H1 (cell line): ENCODE measurements at regions not wholly inside any gene's neighbourhood (a gene's known extent, or its start where the extent isn't known, plus 50 kb on each side); places are given as distances from the start of the nearest gene placed in this dataset.

ENCODE experiments used
- CTCF ChIA-PET: fragments of 300-600 bp; sonication (Branson Sonifier 250); formaldehyde crosslinking; loops from one replicate; lab custom pipeline; 2021; ENCODE audit not compliant: partially characterized antibody; lab: Charles Lee
- POLR2A ChIA-PET: fragments of 300-600 bp; sonication (Branson Sonifier 250); formaldehyde crosslinking; loops from one replicate; lab custom pipeline; 2021; ENCODE audit warnings: inconsistent platforms; ENCODE audit not compliant: partially characterized antibody; lab: Charles Lee
- DNase-seq, 2 experiments: peaks; one replicate each; pipeline versions ENCODE4 v3.0.0 to v3.0.0-alpha.2; 2010 to 2022; ENCODE audit warnings: low spot score in 2 of 2, low read depth in 1 of 2, mixed read lengths in 1 of 2
- FAIRE-seq: peaks from 2 replicates; lab custom pipeline; 2011; peaks lifted over from hg19 to GRCh38; lab: Jason Lieb, UNC
- H2AFZ ChIP-seq: 2 replicates; pipeline ENCODE4 v1.8.1; 2012; ENCODE audit warnings: low read length, inconsistent platforms
- H2AK5ac ChIP-seq: 2 replicates; pipeline ENCODE4 v1.6.1; 2013; ENCODE audit warnings: low read depth, low read length
- H2BK120ac ChIP-seq: replicated peaks from 2 replicates; pipeline ENCODE3; 2013; ENCODE audit warnings: low read depth, low read length, inconsistent platforms
- H2BK12ac ChIP-seq: 2 replicates; pipeline ENCODE4 v1.6.1; 2013; ENCODE audit warnings: low read depth, low read length
- H2BK15ac ChIP-seq: 2 replicates; pipeline ENCODE4 v1.6.1; 2013; ENCODE audit warnings: low read length
- H2BK20ac ChIP-seq: 2 replicates; pipeline ENCODE4 v1.6.1; 2013; ENCODE audit warnings: low read length
- H2BK5ac ChIP-seq: 2 replicates; pipeline ENCODE4 v1.6.1; 2013; ENCODE audit warnings: low read depth, low read length
- H3K14ac ChIP-seq: 2 replicates; pipeline ENCODE4 v1.6.1; 2013; ENCODE audit warnings: inconsistent platforms; ENCODE audit not compliant: insufficient read length
- H3K18ac ChIP-seq: 2 replicates; pipeline ENCODE4 v1.6.1; 2013; ENCODE audit warnings: low read length; ENCODE audit errors: extremely low read depth
- H3K23ac ChIP-seq: 2 replicates; pipeline ENCODE4 v1.6.1; 2013; ENCODE audit warnings: inconsistent platforms; ENCODE audit not compliant: insufficient read length
- H3K23me2 ChIP-seq: 2 replicates; pipeline ENCODE4 v1.6.1; 2013; ENCODE audit warnings: low read depth, low read length
- H3K27ac ChIP-seq: 2 replicates; pipeline ENCODE4 v1.6.1; 2011; ENCODE audit warnings: low read depth, low read length, inconsistent platforms
- H3K27me3 ChIP-seq, 4 experiments: replicated peaks in 1 of 4; 1 replicate in 1 of 4; 2 replicates in 3 of 4; pipeline versions ENCODE4 v1.6.1 to v1.8.1; 2011 to 2013; ENCODE audit warnings: low read length in 3 of 4, mild to moderate bottlenecking in 3 of 4, inconsistent platforms in 2 of 4, mixed read lengths in 2 of 4, moderate library complexity in 1 of 4; ENCODE audit not compliant: control insufficient read depth in 3 of 4, insufficient read depth in 3 of 4; ENCODE audit errors: extremely low read depth in 1 of 4
- H3K36me3 ChIP-seq, 4 experiments: 2 replicates each; pipeline versions ENCODE4 v1.6.1 to v1.8.1; 2011 to 2013; ENCODE audit warnings: mild to moderate bottlenecking in 4 of 4, low read length in 3 of 4, moderate library complexity in 2 of 4, control low read depth in 1 of 4, inconsistent platforms in 1 of 4; ENCODE audit not compliant: insufficient read depth in 4 of 4, control insufficient read depth in 2 of 4
- H3K4ac ChIP-seq: replicated peaks from 2 replicates; pipeline ENCODE3; 2013; ENCODE audit warnings: low read length, low read depth, mixed read lengths, inconsistent platforms; ENCODE audit not compliant: insufficient read length
- H3K4me1 ChIP-seq, 4 experiments: replicated peaks in 1 of 4; 1 replicate in 1 of 4; 2 replicates in 3 of 4; pipeline versions ENCODE4 v1.6.1 to v1.8.1; 2011 to 2013; ENCODE audit warnings: low read length in 3 of 4, inconsistent platforms in 2 of 4, mixed read lengths in 1 of 4; ENCODE audit not compliant: insufficient read depth in 4 of 4, control insufficient read depth in 3 of 4
- H3K4me2 ChIP-seq, 2 experiments: 2 replicates each; pipeline versions ENCODE4 v1.6.1 to v1.8.1; 2011 to 2013; ENCODE audit warnings: low read depth in 2 of 2, low read length in 2 of 2, control low read depth in 1 of 2, inconsistent platforms in 1 of 2, mild to moderate bottlenecking in 1 of 2; ENCODE audit not compliant: insufficient read depth in 1 of 2
- H3K4me3 ChIP-seq, 4 experiments: fragments of 200-600, 300-600 bp in 1 of 4; sonication (generic), shearing (Covaris generic), sonication (Bioruptor Twin) in 1 of 4; 2 replicates each; pipeline versions ENCODE4 v1.5.1 to v1.8.1; 2011 to 2016; ENCODE audit warnings: low read length in 4 of 4, low read depth in 3 of 4, control low read depth in 2 of 4, inconsistent platforms in 2 of 4, mild to moderate bottlenecking in 2 of 4, mixed read lengths in 1 of 4, moderate library complexity in 1 of 4; ENCODE audit not compliant: insufficient read depth in 2 of 4; ENCODE audit errors: extremely low read depth in 1 of 4
- H3K56ac ChIP-seq: replicated peaks from 2 replicates; pipeline ENCODE3; 2013; ENCODE audit warnings: low read depth, mild to moderate bottlenecking, mixed read lengths, low read length, inconsistent platforms; ENCODE audit not compliant: insufficient read length
- H3K79me1 ChIP-seq: 2 replicates; pipeline ENCODE4 v1.6.1; 2013; ENCODE audit warnings: low read depth, low read length, control low read depth
- H3K79me2 ChIP-seq, 2 experiments: 2 replicates each; pipeline versions ENCODE4 v1.6.1 to v1.8.1; 2012 to 2013; ENCODE audit warnings: low read length in 2 of 2, mild to moderate bottlenecking in 2 of 2, inconsistent platforms in 1 of 2; ENCODE audit not compliant: insufficient read depth in 2 of 2, control insufficient read depth in 1 of 2
- H3K9ac ChIP-seq, 4 experiments: replicated peaks in 1 of 4; 1 replicate in 1 of 4; 2 replicates in 3 of 4; pipeline versions ENCODE4 v1.6.1 to v1.8.1; 2011 to 2013; ENCODE audit warnings: low read depth in 3 of 4, low read length in 3 of 4, control low read depth in 2 of 4, mild to moderate bottlenecking in 2 of 4, moderate library complexity in 2 of 4, inconsistent platforms in 1 of 4; ENCODE audit errors: extremely low read depth in 1 of 4
- H3K9me3 ChIP-seq, 2 experiments: 2 replicates each; pipeline versions ENCODE4 v1.6.1 to v1.8.1; 2012 to 2013; ENCODE audit warnings: mild to moderate bottlenecking in 2 of 2, moderate library complexity in 2 of 2, control low read depth in 1 of 2, inconsistent platforms in 1 of 2, low read depth in 1 of 2, low read length in 1 of 2, mixed read lengths in 1 of 2; ENCODE audit not compliant: insufficient read depth in 2 of 2
- H4K20me1 ChIP-seq, 2 experiments: replicated peaks in 1 of 2; 2 replicates each; pipeline versions ENCODE3 to v1.8.1; 2011 to 2013; ENCODE audit warnings: inconsistent platforms in 2 of 2, low read length in 2 of 2, mild to moderate bottlenecking in 1 of 2; ENCODE audit not compliant: insufficient read depth in 2 of 2, control insufficient read depth in 1 of 2
- H4K5ac ChIP-seq: 2 replicates; pipeline ENCODE4 v1.6.1; 2013; ENCODE audit warnings: low read length, low read depth, mixed read lengths, inconsistent platforms; ENCODE audit not compliant: insufficient read length
- H4K8ac ChIP-seq: 2 replicates; pipeline ENCODE4 v1.8.0; 2013; ENCODE audit warnings: mild to moderate bottlenecking, moderate library complexity, low read length, inconsistent platforms; ENCODE audit not compliant: insufficient read depth; ENCODE audit errors: extremely low read depth
- H4K91ac ChIP-seq: replicated peaks from 2 replicates; pipeline ENCODE3; 2013; ENCODE audit warnings: low read length, mixed read lengths, inconsistent platforms; ENCODE audit not compliant: insufficient read length
- CBX5 ChIP-seq: fragments of 300-800, 300-1000 bp; sonication (generic); IDR thresholded peaks from 2 replicates; pipeline ENCODE4 v1.7.1; 2016; ENCODE audit warnings: antibody characterized with exemption, low read length, low read depth
- CHD1 ChIP-seq: IDR thresholded peaks from 2 replicates; pipeline ENCODE4 v1.6.1; 2012; ENCODE audit warnings: low read depth, low read length, improper control_type of control experiment
- CREB1 ChIP-seq: IDR thresholded peaks from 2 replicates; pipeline ENCODE4 v1.6.1; 2012; ENCODE audit warnings: inconsistent platforms
- EGR1 ChIP-seq: IDR thresholded peaks from 2 replicates; pipeline ENCODE4 v1.6.1; 2011; ENCODE audit warnings: low read depth, low read length, borderline replicate concordance
- KDM1A ChIP-seq: fragments of 200-600, 300-600 bp; sonication (generic); IDR thresholded peaks from 2 replicates; pipeline ENCODE4 v1.7.1; 2016; ENCODE audit warnings: mild to moderate bottlenecking, low read length, borderline replicate concordance
- RXRA ChIP-seq: IDR thresholded peaks from 2 replicates; pipeline ENCODE4 v1.6.1; 2011; ENCODE audit warnings: low read depth, mild to moderate bottlenecking, low read length, moderate library complexity; ENCODE audit not compliant: insufficient read depth
- SAP30 ChIP-seq: fragments of 300-600 bp; sonication (generic); IDR thresholded peaks from 2 replicates; pipeline ENCODE4 v1.7.1; 2012; ENCODE audit warnings: low read length, moderate library complexity, mild to moderate bottlenecking, inconsistent platforms; ENCODE audit not compliant: insufficient read depth, insufficient replicate concordance
- SP2 ChIP-seq: IDR thresholded peaks from 2 replicates; pipeline ENCODE4 v1.6.1; 2012; ENCODE audit warnings: mild to moderate bottlenecking, low read length, inconsistent platforms
- SRF ChIP-seq: IDR thresholded peaks from 2 replicates; pipeline ENCODE4 v1.6.1; 2011; ENCODE audit warnings: mild to moderate bottlenecking, low read depth, low read length, moderate library complexity
- YY1 ChIP-seq: IDR thresholded peaks from 2 replicates; pipeline ENCODE4 v1.6.1; 2011; ENCODE audit warnings: low read depth, mild to moderate bottlenecking, low read length
- WGBS, 2 experiments: shearing (Covaris generic) in 1 of 2; methylation state at CpG; one replicate each; pipeline versions ENCODE4 v1.1.6 to v1.1.7; 2013 to 2015; ENCODE audit warnings: low lambda C conversion rate in 2 of 2, mixed read lengths in 2 of 2, inconsistent platforms in 1 of 2, low coverage in 1 of 2, missing lambda C conversion rate in 1 of 2; ENCODE audit not compliant: insufficient replicate concordance in 2 of 2, insufficient coverage in 1 of 2, insufficient read length in 1 of 2; ENCODE audit errors: extremely low coverage in 1 of 2, missing lambda C conversion rate in 1 of 2; 5-methylcytosine and 5-hydroxymethylcytosine counted together

- Histone ChIP-seq H3K27me3 (no peaks in the 10 kb centered on the region), H3K4me1 (no peaks in the 10 kb centered on the region), H3K36me3 (no peaks in the 10 kb centered on the region), H2BK15ac (no peak overlapping the region), H2AFZ (no peak overlapping the region), H2BK12ac (no peak overlapping the region), H2AK5ac (no peak overlapping the region), H3K9me3 (no peaks in the 10 kb centered on the region), H3K4ac (no peak overlapping the region), H2BK20ac (no peak overlapping the region), H3K27ac (no peak overlapping the region), H3K79me1 (no peaks in the 10 kb centered on the region), H3K56ac (no peak overlapping the region), H3K9ac (no peak overlapping the region), H3K79me2 (no peaks in the 10 kb centered on the region), H3K4me2 (no peak overlapping the region), H4K8ac (no peak overlapping the region), H4K91ac (no peak overlapping the region), H3K4me3 (no peak overlapping the region), H4K5ac (no peak overlapping the region), H3K23me2 (no peaks in the 10 kb centered on the region), H3K18ac (no peak overlapping the region), H3K23ac (no peak overlapping the region), H2BK5ac (no peak overlapping the region), H2BK120ac (no peak overlapping the region), H3K14ac (no peak overlapping the region), H4K20me1 (no peaks in the 10 kb centered on the region)
- ChIA-PET POLR2A (no interaction called here), CTCF (interaction anchor here (0.9 to 2.2 kb wide), 14 partner anchors 9 to 493 kb away, joined by 3 to 13 read pairs (median 4); no protein-coding TSS in a partner anchor)
- DNase-seq (no peak), FAIRE-seq (no peak)
- 97% methylated on average over 4 of the region's 4 CpGs; no CpG with 5 or more reads in 1 of the 2 experiments for WGBS, 2 experiments
- no peak for TF ChIP-seq CBX5
- no peak for TF ChIP-seq KDM1A
- no peak for TF ChIP-seq CREB1
- TF ChIP-seq EGR1 = no peak
- TF ChIP-seq SAP30 = no peak
- no peak for TF ChIP-seq CHD1
- TF ChIP-seq RXRA = no peak
- TF ChIP-seq YY1 = no peak
- no peak for TF ChIP-seq SP2
- no peak for TF ChIP-seq SRF
These were observed 257.3 kb upstream of the NEIL3 start for GRCh38 chr4:177052211-177052934.
